ENCODE measurements at regions not wholly inside any gene's neighbourhood (a gene's known extent, or its start where the extent isn't known, plus 50 kb on each side); places are given as distances from the start of the nearest gene placed in this dataset.

DNA sequence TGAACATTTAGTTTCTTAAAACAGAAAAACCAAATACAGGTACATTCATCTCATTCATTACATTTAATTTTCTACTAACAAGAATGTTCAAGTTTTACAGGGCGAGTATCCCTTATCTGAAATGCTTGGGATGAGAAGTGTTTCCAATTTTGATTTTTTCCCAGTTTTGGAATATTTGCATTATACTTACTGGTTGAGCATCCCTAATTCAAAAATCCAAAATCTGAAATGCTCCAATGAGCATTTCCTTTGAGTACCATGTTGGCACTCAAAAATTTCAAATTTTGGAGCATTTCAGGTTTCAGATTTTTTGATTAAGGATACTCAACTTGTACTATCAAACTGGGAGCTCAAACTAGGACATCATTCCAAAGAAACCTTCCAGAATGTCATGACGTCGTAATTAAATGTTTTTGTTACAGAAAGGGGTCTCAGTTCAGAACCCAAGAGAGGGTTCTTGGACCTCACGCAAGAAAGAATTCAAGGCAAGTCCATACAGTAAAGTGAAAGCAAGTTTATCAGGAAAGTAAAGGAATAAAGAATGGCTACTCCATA, 90.8 kb upstream of the PIK3CG start:
- TF ChIP-seq, protein P1, sequence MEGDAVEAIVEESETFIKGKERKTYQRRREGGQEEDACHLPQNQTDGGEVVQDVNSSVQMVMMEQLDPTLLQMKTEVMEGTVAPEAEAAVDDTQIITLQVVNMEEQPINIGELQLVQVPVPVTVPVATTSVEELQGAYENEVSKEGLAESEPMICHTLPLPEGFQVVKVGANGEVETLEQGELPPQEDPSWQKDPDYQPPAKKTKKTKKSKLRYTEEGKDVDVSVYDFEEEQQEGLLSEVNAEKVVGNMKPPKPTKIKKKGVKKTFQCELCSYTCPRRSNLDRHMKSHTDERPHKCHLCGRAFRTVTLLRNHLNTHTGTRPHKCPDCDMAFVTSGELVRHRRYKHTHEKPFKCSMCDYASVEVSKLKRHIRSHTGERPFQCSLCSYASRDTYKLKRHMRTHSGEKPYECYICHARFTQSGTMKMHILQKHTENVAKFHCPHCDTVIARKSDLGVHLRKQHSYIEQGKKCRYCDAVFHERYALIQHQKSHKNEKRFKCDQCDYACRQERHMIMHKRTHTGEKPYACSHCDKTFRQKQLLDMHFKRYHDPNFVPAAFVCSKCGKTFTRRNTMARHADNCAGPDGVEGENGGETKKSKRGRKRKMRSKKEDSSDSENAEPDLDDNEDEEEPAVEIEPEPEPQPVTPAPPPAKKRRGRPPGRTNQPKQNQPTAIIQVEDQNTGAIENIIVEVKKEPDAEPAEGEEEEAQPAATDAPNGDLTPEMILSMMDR (IDR thresholded peaks at IDR 0.05; ENCODE audit: low read depth, low read length, poor library complexity, severe bottlenecking): no peak
- no peak for TF ChIP-seq EZH2phosphoT487 (IDR thresholded peaks at IDR 0.05; ENCODE audit: borderline replicate concordance, low read length)

Data from DOHH2 (cell line).